Endothelial cell of umbilical vein (primary cell): ENCODE measurements at regions not wholly inside any gene's neighbourhood (a gene's known extent, or its start where the extent isn't known, plus 50 kb on each side); places are given as distances from the start of the nearest gene placed in this dataset.

Experiments
- BruUV-seq: library from RNA; stranded (reverse); fragments of 400-500 nt; replicated peaks from 2 replicates; lab custom pipeline; 2021; lab: Mats Ljungman, UMichigan
- CTCF ChIA-PET: fragments of 300-600, 350-600 bp; sonication (Branson Sonifier 250); formaldehyde crosslinking; loops from one replicate; lab custom pipeline; 2021; ENCODE audit warnings: antibody characterized with exemption, inconsistent platforms; lab: Charles Lee
- POLR2A ChIA-PET: fragments of 300-600, 350-600 bp; sonication (Branson Sonifier 250); formaldehyde crosslinking; loops from one replicate; lab custom pipeline; 2021; ENCODE audit warnings: antibody characterized with exemption, inconsistent platforms; lab: Charles Lee
- DNase-seq: peaks from one replicate; pipeline ENCODE4 v3.0.0-alpha.2; 2011; ENCODE audit warnings: low read depth, low spot score
- FAIRE-seq: peaks from 2 replicates; lab custom pipeline; 2011; peaks lifted over from hg19 to GRCh38; lab: Jason Lieb, UNC
- H2AFZ ChIP-seq: 2 replicates; pipeline ENCODE4 v1.6.0; 2012; ENCODE audit warnings: low read depth, low read length, control low read depth, inconsistent platforms
- H3K27ac ChIP-seq: 2 replicates; pipeline ENCODE4 v1.5.1; 2011; ENCODE audit warnings: low read depth, mild to moderate bottlenecking, control low read depth, low read length, moderate library complexity; ENCODE audit not compliant: insufficient read depth
- H3K27me3 ChIP-seq, 2 experiments: 2 replicates each; pipeline versions ENCODE4 v1.6.0 to v1.6.1; 2011; ENCODE audit warnings: low read length in 2 of 2, mixed read lengths in 1 of 2; ENCODE audit not compliant: control insufficient read depth in 2 of 2, insufficient read depth in 2 of 2
- H3K36me3 ChIP-seq, 2 experiments: 2 replicates in 1 of 2; 3 replicates in 1 of 2; pipeline ENCODE4 v1.5.1; 2011; ENCODE audit warnings: low read length in 2 of 2, mild to moderate bottlenecking in 1 of 2, moderate library complexity in 1 of 2; ENCODE audit not compliant: control insufficient read depth in 2 of 2, insufficient read depth in 2 of 2; ENCODE audit errors: extremely low read depth in 1 of 2
- H3K4me1 ChIP-seq: 3 replicates; pipeline ENCODE4 v1.5.1; 2011; ENCODE audit warnings: mild to moderate bottlenecking, low read length; ENCODE audit not compliant: control insufficient read depth, insufficient read depth; ENCODE audit errors: extremely low read depth
- H3K4me2 ChIP-seq: 2 replicates; pipeline ENCODE4 v1.6.1; 2011; ENCODE audit warnings: low read length, control low read depth, mixed read lengths; ENCODE audit not compliant: insufficient read depth
- H3K4me3 ChIP-seq, 3 experiments: fragments of 200-600 bp in 1 of 3; sonication (generic), shearing (Covaris generic) in 1 of 3; replicated peaks in 1 of 3; 2 replicates each; pipeline ENCODE4 v1.5.1; 2011 to 2016; ENCODE audit warnings: control low read depth in 3 of 3, low read length in 3 of 3, mild to moderate bottlenecking in 2 of 3, inconsistent platforms in 1 of 3, low read depth in 1 of 3, moderate library complexity in 1 of 3; ENCODE audit not compliant: insufficient read depth in 1 of 3
- H3K79me2 ChIP-seq: 2 replicates; pipeline ENCODE4 v1.6.0; 2012; ENCODE audit warnings: low read length, inconsistent platforms; ENCODE audit not compliant: control insufficient read depth, insufficient read depth
- H3K9ac ChIP-seq: replicated peaks from 2 replicates; pipeline ENCODE3; 2011; ENCODE audit warnings: low read length, control low read depth; ENCODE audit not compliant: insufficient read depth; ENCODE audit errors: extremely low read depth
- H3K9me1 ChIP-seq: replicated peaks from 3 replicates; pipeline ENCODE4 v1.6.0; 2011; ENCODE audit warnings: mild to moderate bottlenecking, low read length; ENCODE audit not compliant: control insufficient read depth, insufficient read depth; ENCODE audit errors: extremely low read depth
- H3K9me3 ChIP-seq: replicated peaks from 2 replicates; pipeline ENCODE4 v1.5.1; 2012; ENCODE audit warnings: low read length, inconsistent platforms; ENCODE audit not compliant: control insufficient read depth, insufficient read depth
- H4K20me1 ChIP-seq: replicated peaks from 2 replicates; pipeline ENCODE3; 2011; ENCODE audit warnings: mild to moderate bottlenecking, low read length; ENCODE audit not compliant: control insufficient read depth, insufficient read depth; ENCODE audit errors: extremely low read depth
- EZH2 ChIP-seq: IDR thresholded peaks from 2 replicates; pipeline ENCODE4 v1.6.1; 2012; ENCODE audit warnings: borderline replicate concordance, low read depth, mild to moderate bottlenecking, moderate library complexity, low read length, inconsistent platforms; ENCODE audit not compliant: severe bottlenecking
- FOS ChIP-seq: IDR thresholded peaks from 2 replicates; pipeline ENCODE4 v1.6.1; 2011; ENCODE audit warnings: mild to moderate bottlenecking, low read length, moderate library complexity, borderline replicate concordance; ENCODE audit not compliant: insufficient read depth
- GATA2 ChIP-seq: IDR thresholded peaks from 2 replicates; pipeline ENCODE4 v1.7.0; 2011; ENCODE audit warnings: low read depth, mild to moderate bottlenecking, moderate library complexity, mixed read lengths, low read length; ENCODE audit not compliant: insufficient read length, insufficient read depth
- JUN ChIP-seq: IDR thresholded peaks from 2 replicates; pipeline ENCODE4 v1.6.1; 2011; ENCODE audit warnings: borderline replicate concordance, low read depth; ENCODE audit not compliant: insufficient read length, insufficient read depth
- MYC ChIP-seq: IDR thresholded peaks from one replicate; pipeline ENCODE4 v1.6.1; 2011; ENCODE audit warnings: mild to moderate bottlenecking, low read depth, low read length
- POLR2A ChIP-seq: IDR thresholded peaks from 2 replicates; pipeline ENCODE4 v1.6.1; 2012; ENCODE audit warnings: low read depth, mild to moderate bottlenecking, control low read depth, low read length
- POLR2AphosphoS5 ChIP-seq: IDR thresholded peaks from 2 replicates; pipeline ENCODE4 v1.6.1; 2012; ENCODE audit warnings: low read depth, mild to moderate bottlenecking, control low read depth, low read length, moderate library complexity; ENCODE audit not compliant: insufficient read depth
- dilution Hi-C: fragments of 300-500 bp; cut with MboI; formaldehyde crosslinking; loops from one replicate; pipeline ENCODE4 v1.15.0; 2019; ENCODE audit warnings: low sequenced_read_pairs; ENCODE audit not compliant: extremely low pct_ligation_motif_present
- intact Hi-C: fragments of 100-400 bp; cut with micrococcal nuclease; formaldehyde crosslinking; loops from one replicate; pipeline ENCODE4 v1.10.0; 2022
- TF ChIP-seq, protein P1 (sequence below): IDR thresholded peaks from 2 replicates; pipeline ENCODE4 v1.6.1; 2011; ENCODE audit not compliant: insufficient read depth, insufficient read length
- TF ChIP-seq, protein P2 (sequence below), 2 donors: IDR thresholded peaks; 1 replicate in 1 of 2; 2 replicates in 1 of 2; pipeline ENCODE4 v1.5.1; 2011; ENCODE audit warnings: low read length in 2 of 2, mild to moderate bottlenecking in 2 of 2, moderate library complexity in 2 of 2, control low read depth in 1 of 2, inconsistent platforms in 1 of 2, low read depth in 1 of 2; ENCODE audit not compliant: insufficient read depth in 1 of 2; ENCODE audit errors: extremely low read depth in 1 of 2

DNA sequence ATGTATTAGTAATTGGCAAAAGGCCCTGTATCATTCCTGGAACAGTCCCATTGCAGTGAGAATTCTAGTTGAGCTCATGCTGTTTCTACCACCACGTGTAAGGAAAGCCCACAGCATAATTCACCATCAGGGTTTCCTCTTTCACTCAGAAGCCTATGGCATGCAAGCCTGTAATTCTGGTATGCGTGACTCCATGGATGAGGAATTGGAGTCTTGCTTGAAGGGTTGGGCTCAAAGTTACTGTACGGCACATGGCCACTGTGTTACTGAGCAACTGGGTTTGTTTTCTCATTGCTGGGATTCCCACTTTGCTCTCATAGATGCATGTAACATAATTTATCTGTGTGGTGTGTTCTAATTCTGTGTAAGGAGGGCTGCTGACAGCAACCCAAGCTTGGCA, 132.3 kb upstream of the NR3C2 start:
- H3K79me2 ChIP-seq = no peaks in the 10 kb centered on the region
- DNase-seq = no peak
- H3K4me1 ChIP-seq = no peaks in the 10 kb centered on the region
- ChIA-PET POLR2A (no interaction called here), CTCF (interaction anchor here (0.9 kb wide), 1 partner anchor 9 kb away, joined by 4 read pairs; no protein-coding TSS in a partner anchor)
- no peak overlapping the region for H3K4me2 ChIP-seq
- no peaks in the 10 kb centered on the region for H3K36me3 ChIP-seq
- no peak for TF ChIP-seq GATA2
- TF ChIP-seq, protein P1, sequence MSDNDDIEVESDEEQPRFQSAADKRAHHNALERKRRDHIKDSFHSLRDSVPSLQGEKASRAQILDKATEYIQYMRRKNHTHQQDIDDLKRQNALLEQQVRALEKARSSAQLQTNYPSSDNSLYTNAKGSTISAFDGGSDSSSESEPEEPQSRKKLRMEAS = no peak
- TF ChIP-seq JUN = no peak
- TF ChIP-seq FOS = no peak
- no peak for TF ChIP-seq POLR2A
- TF ChIP-seq MYC = no peak
- TF ChIP-seq EZH2 = no peak
- no peak for TF ChIP-seq POLR2AphosphoS5
- TF ChIP-seq, protein P2, sequence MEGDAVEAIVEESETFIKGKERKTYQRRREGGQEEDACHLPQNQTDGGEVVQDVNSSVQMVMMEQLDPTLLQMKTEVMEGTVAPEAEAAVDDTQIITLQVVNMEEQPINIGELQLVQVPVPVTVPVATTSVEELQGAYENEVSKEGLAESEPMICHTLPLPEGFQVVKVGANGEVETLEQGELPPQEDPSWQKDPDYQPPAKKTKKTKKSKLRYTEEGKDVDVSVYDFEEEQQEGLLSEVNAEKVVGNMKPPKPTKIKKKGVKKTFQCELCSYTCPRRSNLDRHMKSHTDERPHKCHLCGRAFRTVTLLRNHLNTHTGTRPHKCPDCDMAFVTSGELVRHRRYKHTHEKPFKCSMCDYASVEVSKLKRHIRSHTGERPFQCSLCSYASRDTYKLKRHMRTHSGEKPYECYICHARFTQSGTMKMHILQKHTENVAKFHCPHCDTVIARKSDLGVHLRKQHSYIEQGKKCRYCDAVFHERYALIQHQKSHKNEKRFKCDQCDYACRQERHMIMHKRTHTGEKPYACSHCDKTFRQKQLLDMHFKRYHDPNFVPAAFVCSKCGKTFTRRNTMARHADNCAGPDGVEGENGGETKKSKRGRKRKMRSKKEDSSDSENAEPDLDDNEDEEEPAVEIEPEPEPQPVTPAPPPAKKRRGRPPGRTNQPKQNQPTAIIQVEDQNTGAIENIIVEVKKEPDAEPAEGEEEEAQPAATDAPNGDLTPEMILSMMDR (IDR thresholded peaks at IDR 0.05; ENCODE audit: extremely low read depth in 1 of 2, insufficient read depth in 1 of 2, low read depth in 1 of 2, low read length in 2 of 2) = no peak
- BruUV-seq = no TSS peak
- H4K20me1 ChIP-seq = no peaks in the 10 kb centered on the region
- dilution Hi-C loops = no loop called here
- H3K9me1 ChIP-seq = no peaks in the 10 kb centered on the region
- intact Hi-C loops = no loop called here
- no peaks in the 10 kb centered on the region for H3K9me3 ChIP-seq
- no peaks in the 10 kb centered on the region for H3K27me3 ChIP-seq
- no peak for FAIRE-seq
- H2AFZ ChIP-seq = no peak overlapping the region
- no peak overlapping the region for H3K4me3 ChIP-seq
- H3K27ac ChIP-seq = no peak overlapping the region
- no peak overlapping the region for H3K9ac ChIP-seq
